HL-60 (cell line): ENCODE measurements at regions not wholly inside any gene's neighbourhood (a gene's known extent, or its start where the extent isn't known, plus 50 kb on each side); places are given as distances from the start of the nearest gene placed in this dataset.

Experiments
- DNase-seq, 2 experiments: peaks; one replicate each; pipeline ENCODE4 v3.0.0-alpha.2; 2010 to 2020; ENCODE audit warnings: low read depth in 1 of 2, low spot score in 1 of 2
- H3K27ac ChIP-seq: fragments of 250-450 bp; sonication (Bioruptor Pico); replicated peaks from 2 replicates; pipeline ENCODE4 v1.5.1; 2020; ENCODE audit warnings: mild to moderate bottlenecking, moderate library complexity
- H3K27me3 ChIP-seq: fragments of 250-450 bp; sonication (Bioruptor Pico); 2 replicates; pipeline ENCODE4 v1.5.1; 2021; ENCODE audit warnings: mild to moderate bottlenecking, moderate library complexity; ENCODE audit not compliant: insufficient read depth, poor library complexity, severe bottlenecking
- H3K4me3 ChIP-seq: replicated peaks from 2 replicates; pipeline ENCODE4 v1.5.1; 2011; ENCODE audit warnings: mild to moderate bottlenecking, control low read depth, low read length; ENCODE audit not compliant: insufficient read depth
- CTCF ChIP-seq: IDR thresholded peaks from one replicate; pipeline ENCODE4 v1.5.1; 2011; ENCODE audit warnings: low read length, control low read depth, inconsistent platforms; ENCODE audit not compliant: insufficient read depth
- GABPA ChIP-seq: IDR thresholded peaks from 2 replicates; pipeline ENCODE4 v1.6.1; 2012; ENCODE audit warnings: low read depth
- POLR2AphosphoS5 ChIP-seq: IDR thresholded peaks from 2 replicates; pipeline ENCODE4 v1.6.1; 2012; ENCODE audit warnings: low read depth
- REST ChIP-seq: IDR thresholded peaks from 2 replicates; pipeline ENCODE4 v1.6.1; 2012; ENCODE audit warnings: low read depth; ENCODE audit not compliant: insufficient replicate concordance
- SPI1 ChIP-seq: IDR thresholded peaks from 2 replicates; pipeline ENCODE4 v1.6.1; 2012; ENCODE audit warnings: low read depth, mild to moderate bottlenecking, borderline replicate concordance

DNA sequence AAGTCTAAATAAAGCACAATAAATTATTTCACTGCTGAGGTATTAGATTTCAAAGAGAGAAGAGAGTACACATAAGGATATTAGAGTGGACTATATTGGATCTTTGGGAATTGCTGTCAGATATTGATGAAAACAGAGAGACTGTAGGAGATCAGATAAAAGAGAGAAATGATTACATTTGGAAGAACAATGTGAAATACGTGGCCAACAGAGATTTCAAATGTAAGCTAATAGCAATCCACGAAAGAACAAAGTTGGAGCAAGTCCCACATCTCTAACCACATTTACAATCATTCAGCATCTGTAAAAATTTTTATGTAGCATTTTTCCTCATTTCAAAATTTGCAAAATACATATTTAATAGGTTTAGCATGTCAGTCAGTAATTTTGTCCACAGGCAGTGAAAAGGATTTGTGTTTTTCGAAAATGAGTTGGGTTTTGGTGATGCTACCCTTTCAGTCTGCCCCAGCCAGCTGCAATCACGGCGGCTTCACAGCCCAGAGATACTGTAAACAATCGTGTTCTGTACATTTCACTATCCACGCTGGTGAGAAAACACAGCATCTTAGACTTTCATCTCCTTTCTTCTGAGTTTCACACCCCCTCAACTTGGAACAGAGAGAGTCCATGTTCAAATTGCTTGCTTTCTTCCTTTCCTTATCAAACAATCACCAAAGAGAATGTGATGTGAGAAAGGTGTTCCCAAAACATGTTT lies 209.1 kb upstream of the LYPLAL1 start:
- Histone ChIP-seq H3K27me3 (no peaks in the 10 kb centered on the region), H3K4me3 (no peak overlapping the region), H3K27ac (no peak overlapping the region)
- no peak for DNase-seq
- TF ChIP-seq GABPA (no peak), SPI1 (no peak), POLR2AphosphoS5 (no peak), CTCF (no peak), REST (no peak)

DNA sequence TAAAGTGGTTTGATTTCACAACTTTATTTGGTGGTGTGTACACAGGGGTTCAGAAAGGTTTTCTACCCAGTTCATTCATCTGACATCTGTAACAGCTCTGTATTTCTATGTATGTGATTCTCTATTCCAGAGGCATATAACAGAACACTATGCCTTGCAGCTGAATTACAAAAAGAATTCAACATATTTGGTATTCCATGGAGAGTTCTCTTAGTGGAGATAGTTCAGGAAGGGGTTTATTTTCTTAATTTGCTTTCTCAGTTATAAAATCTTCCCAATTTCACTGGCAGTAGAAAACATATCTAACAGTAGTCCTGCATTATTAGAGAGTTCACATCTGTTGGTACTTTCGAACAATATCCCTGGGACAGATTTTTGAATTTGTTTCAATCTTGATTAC lies 207.9 kb upstream of the LYPLAL1 start:
- TF ChIP-seq POLR2AphosphoS5, result no peak
- no peak for TF ChIP-seq REST
- TF ChIP-seq GABPA, result no peak
- TF ChIP-seq SPI1, result no peak
- no peak for TF ChIP-seq CTCF

DNA sequence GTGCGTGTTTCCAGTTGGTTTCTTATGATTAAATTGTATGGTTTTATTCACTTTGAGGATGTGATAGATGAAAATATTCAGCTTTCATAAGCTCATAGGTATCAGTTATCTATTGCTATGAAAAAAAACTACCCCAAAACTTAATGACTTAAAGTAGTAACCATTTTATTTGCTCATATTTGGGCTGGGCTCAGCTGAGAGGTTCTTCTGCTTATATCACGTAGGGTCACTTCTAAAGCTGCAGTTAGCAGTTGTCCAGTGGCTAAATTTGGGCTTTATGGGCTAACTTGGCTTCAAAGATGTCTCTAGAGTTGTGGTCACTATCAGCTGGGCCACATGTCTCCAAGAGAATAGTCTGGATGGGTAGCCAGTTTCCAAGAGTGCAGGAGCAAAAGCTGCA lies 206.4 kb upstream of the LYPLAL1 start:
- DNase-seq, result no peak
- no peaks in the 10 kb centered on the region for H3K27me3 ChIP-seq
- TF ChIP-seq REST (no peak), GABPA (no peak), CTCF (no peak), POLR2AphosphoS5 (no peak), SPI1 (no peak)
- no peak overlapping the region for H3K4me3 ChIP-seq
- no peak overlapping the region for H3K27ac ChIP-seq

More for the DNA sequence above, 207.9 kb upstream of the LYPLAL1 start:
- Histone ChIP-seq H3K27me3 (no peaks in the 10 kb centered on the region), H3K4me3 (no peak overlapping the region), H3K27ac (no peak overlapping the region)
- DNase-seq, result no peak
